MCF 10A (cell line): ENCODE measurements at regions not wholly inside any gene's neighbourhood (a gene's known extent, or its start where the extent isn't known, plus 50 kb on each side); places are given as distances from the start of the nearest gene placed in this dataset.

ENCODE experiments used
- BruUV-seq: library from RNA; stranded (reverse); fragments of 400-500 nt; replicated peaks from 2 replicates; lab custom pipeline; 2021; lab: Mats Ljungman, UMichigan
- CTCF ChIA-PET: fragments of 300-600 bp; sonication (Branson Sonifier 250); formaldehyde crosslinking; extraction: SDS; loops from one replicate; lab custom pipeline; 2021; ENCODE audit warnings: antibody characterized with exemption, inconsistent platforms; lab: Yijun Ruan, JAX
- POLR2A ChIA-PET: fragments of 300-600, 350-650 bp; sonication (Branson Sonifier 250); formaldehyde crosslinking; extraction: SDS; loops from one replicate; lab custom pipeline; 2020; ENCODE audit warnings: antibody characterized with exemption, inconsistent platforms; lab: Yijun Ruan, JAX
- DNase-seq: peaks from one replicate; pipeline ENCODE4 v3.0.0-alpha.2; 2018; ENCODE audit not compliant: unreplicated experiment
- H3K27ac Mint-ChIP-seq: one replicate; pipeline ENCODE4 v1.8.0; 2022; ENCODE audit warnings: mild to moderate bottlenecking, low read depth, mixed read lengths; ENCODE audit not compliant: unreplicated experiment
- H3K27me3 Mint-ChIP-seq: one replicate; pipeline ENCODE4 v1.8.0; 2022; ENCODE audit warnings: mixed read lengths; ENCODE audit not compliant: insufficient read depth, unreplicated experiment
- H3K36me3 Mint-ChIP-seq: one replicate; pipeline ENCODE4 v1.8.0; 2022; ENCODE audit warnings: mild to moderate bottlenecking, moderate library complexity, mixed read lengths; ENCODE audit not compliant: insufficient read depth, unreplicated experiment
- H3K4me1 Mint-ChIP-seq: one replicate; pipeline ENCODE4 v1.8.0; 2022; ENCODE audit warnings: mixed read lengths; ENCODE audit not compliant: insufficient read depth, unreplicated experiment
- H3K4me3 Mint-ChIP-seq: one replicate; pipeline ENCODE4 v1.8.0; 2022; ENCODE audit warnings: mild to moderate bottlenecking, moderate library complexity, mixed read lengths; ENCODE audit not compliant: unreplicated experiment
- H3K9me3 Mint-ChIP-seq: one replicate; pipeline ENCODE4 v1.8.0; 2022; ENCODE audit warnings: mixed read lengths; ENCODE audit not compliant: unreplicated experiment
- intact Hi-C: fragments of 100-400 bp; cut with micrococcal nuclease; formaldehyde crosslinking; loops from 2 replicates; pipeline ENCODE4 v1.14.1; 2022
- TF ChIP-seq, protein P1 (sequence below): fragments of 200-600 bp; IDR thresholded peaks from one replicate; pipeline ENCODE4 v1.8.0; 2022; ENCODE audit warnings: antibody characterized with exemption, mild to moderate bottlenecking; ENCODE audit not compliant: unreplicated experiment

GRCh38 chr13:76730220-76730619 is 156.0 kb downstream of the KCTD12 start:
- ChIA-PET POLR2A (no interaction called here), CTCF (interaction anchor here (0.7 kb wide), 2 partner anchors 80 to 250 kb away, joined by 3 read pairs; no protein-coding TSS in a partner anchor)
- BruUV-seq = no TSS peak
- Mint-ChIP-seq H3K27ac (no peak overlapping the region), H3K27me3 (no peaks in the 10 kb centered on the region), H3K36me3 (no peaks in the 10 kb centered on the region), H3K9me3 (no peaks in the 10 kb centered on the region), H3K4me1 (no peaks in the 10 kb centered on the region), H3K4me3 (no peak overlapping the region)
- TF ChIP-seq, protein P1, sequence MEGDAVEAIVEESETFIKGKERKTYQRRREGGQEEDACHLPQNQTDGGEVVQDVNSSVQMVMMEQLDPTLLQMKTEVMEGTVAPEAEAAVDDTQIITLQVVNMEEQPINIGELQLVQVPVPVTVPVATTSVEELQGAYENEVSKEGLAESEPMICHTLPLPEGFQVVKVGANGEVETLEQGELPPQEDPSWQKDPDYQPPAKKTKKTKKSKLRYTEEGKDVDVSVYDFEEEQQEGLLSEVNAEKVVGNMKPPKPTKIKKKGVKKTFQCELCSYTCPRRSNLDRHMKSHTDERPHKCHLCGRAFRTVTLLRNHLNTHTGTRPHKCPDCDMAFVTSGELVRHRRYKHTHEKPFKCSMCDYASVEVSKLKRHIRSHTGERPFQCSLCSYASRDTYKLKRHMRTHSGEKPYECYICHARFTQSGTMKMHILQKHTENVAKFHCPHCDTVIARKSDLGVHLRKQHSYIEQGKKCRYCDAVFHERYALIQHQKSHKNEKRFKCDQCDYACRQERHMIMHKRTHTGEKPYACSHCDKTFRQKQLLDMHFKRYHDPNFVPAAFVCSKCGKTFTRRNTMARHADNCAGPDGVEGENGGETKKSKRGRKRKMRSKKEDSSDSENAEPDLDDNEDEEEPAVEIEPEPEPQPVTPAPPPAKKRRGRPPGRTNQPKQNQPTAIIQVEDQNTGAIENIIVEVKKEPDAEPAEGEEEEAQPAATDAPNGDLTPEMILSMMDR = no peak
- DNase-seq = no peak
- intact Hi-C loops = no loop called here

- POLR2A ChIA-PET = no interaction called here
- TF ChIP-seq, protein P1 = no peak
- Mint-ChIP-seq H3K4me1 (no peaks in the 10 kb centered on the region), H3K36me3 (no peaks in the 10 kb centered on the region), H3K9me3 (no peaks in the 10 kb centered on the region), H3K4me3 (no peak overlapping the region), H3K27ac (no peak overlapping the region), H3K27me3 (no peaks in the 10 kb centered on the region)
- DNase-seq = no peak
- intact Hi-C loops = no loop called here
- CTCF ChIA-PET = interaction anchor here (0.7 kb wide), 2 partner anchors 81 to 250 kb away, joined by 3 read pairs; no protein-coding TSS in a partner anchor
- no TSS peak for BruUV-seq
Observed at GRCh38 chr13:76729691-76730090, 156.5 kb downstream of the KCTD12 start.

DNA sequence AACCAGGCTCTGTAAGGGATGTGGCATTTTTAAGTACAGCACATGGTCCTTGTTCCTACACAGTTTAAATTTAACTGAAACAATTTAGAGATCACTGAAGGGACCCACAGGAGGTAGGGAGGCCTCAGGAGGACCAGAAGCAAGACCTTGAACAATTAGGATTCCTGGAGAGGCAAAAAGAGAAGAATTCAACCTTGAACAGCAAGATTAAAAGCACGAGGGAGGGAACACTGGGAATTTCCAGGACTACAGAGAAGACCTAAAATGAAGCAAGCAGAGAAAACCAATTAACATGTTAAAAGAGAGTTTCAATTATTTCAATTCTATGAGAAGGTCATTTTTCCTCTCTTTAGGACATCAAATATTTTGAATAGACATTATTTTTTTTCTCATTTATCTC is 160.3 kb downstream of the KCTD12 start:
- POLR2A ChIA-PET = no interaction called here
- CTCF ChIA-PET = no interaction called here
- intact Hi-C loops = no loop called here
- TF ChIP-seq, protein P1 = no peak
- no peaks in the 10 kb centered on the region for H3K9me3 Mint-ChIP-seq
- H3K4me1 Mint-ChIP-seq = no peaks in the 10 kb centered on the region
- no peaks in the 10 kb centered on the region for H3K27me3 Mint-ChIP-seq
- no peak overlapping the region for H3K4me3 Mint-ChIP-seq
- H3K36me3 Mint-ChIP-seq = no peaks in the 10 kb centered on the region
- H3K27ac Mint-ChIP-seq = no peak overlapping the region
- no TSS peak for BruUV-seq
- no peak for DNase-seq

- TF ChIP-seq, protein P1 = no peak
- Mint-ChIP-seq H3K27ac (no peak overlapping the region), H3K4me3 (no peak overlapping the region), H3K9me3 (no peaks in the 10 kb centered on the region), H3K27me3 (no peaks in the 10 kb centered on the region), H3K4me1 (no peaks in the 10 kb centered on the region), H3K36me3 (no peaks in the 10 kb centered on the region)
- intact Hi-C loops = no loop called here
- POLR2A ChIA-PET = no interaction called here
- BruUV-seq = no TSS peak
- no peak for DNase-seq
- CTCF ChIA-PET = interaction anchor here (0.6 kb wide), 1 partner anchor 889 kb away, joined by 3 read pairs; no protein-coding TSS in a partner anchor
Observed at GRCh38 chr13:76725211-76725610, 161.0 kb downstream of the KCTD12 start.
